Nephron progenitor cell (in vitro differentiated cells): ENCODE measurements at regions not wholly inside any gene's neighbourhood (a gene's known extent, or its start where the extent isn't known, plus 50 kb on each side); places are given as distances from the start of the nearest gene placed in this dataset.

Experiments
- DNase-seq: peaks from one replicate; pipeline ENCODE4 v3.0.0; 2021
- H3K27ac Mint-ChIP-seq: 2 replicates; pipeline ENCODE4 v1.8.0; 2021; ENCODE audit warnings: mild to moderate bottlenecking, moderate library complexity, mixed read lengths
- H3K27me3 Mint-ChIP-seq: 2 replicates; pipeline ENCODE4 v1.8.0; 2021; ENCODE audit warnings: mild to moderate bottlenecking, low read depth, mixed read lengths; ENCODE audit not compliant: poor library complexity
- H3K36me3 Mint-ChIP-seq: 2 replicates; pipeline ENCODE4 v1.8.0; 2021; ENCODE audit warnings: low read depth, mixed read lengths
- H3K4me1 Mint-ChIP-seq: 2 replicates; pipeline ENCODE4 v1.8.0; 2021; ENCODE audit warnings: mixed read lengths
- H3K4me3 Mint-ChIP-seq: 2 replicates; pipeline ENCODE4 v1.8.0; 2021; ENCODE audit warnings: mild to moderate bottlenecking, moderate library complexity, mixed read lengths
- H3K9me3 Mint-ChIP-seq: 2 replicates; pipeline ENCODE4 v1.8.0; 2021; ENCODE audit warnings: mild to moderate bottlenecking, moderate library complexity, mixed read lengths
- CTCF ChIP-seq: fragments of 200-600 bp; sonication (generic); IDR thresholded peaks from 2 replicates; pipeline ENCODE4 v1.5.0; 2021; ENCODE audit warnings: antibody characterized with exemption

- Mint-ChIP-seq H3K36me3 (no peaks in the 10 kb centered on the region), H3K4me1 (no peaks in the 10 kb centered on the region), H3K4me3 (no peak overlapping the region), H3K27ac (no peak overlapping the region), H3K27me3 (peaks cover 5% of the 10 kb centered on the region), H3K9me3 (no peaks in the 10 kb centered on the region)
- no peak for TF ChIP-seq CTCF
- no peak for DNase-seq
Observed at GRCh38 chr5:113901718-113902117, 388.2 kb downstream of the YTHDC2 start.

GRCh38 chr5:113902917-113903660 is 389.6 kb downstream of the YTHDC2 start:
- H3K4me1 Mint-ChIP-seq: no peaks in the 10 kb centered on the region
- H3K27ac Mint-ChIP-seq: no peak overlapping the region
- DNase-seq: no peak
- no peaks in the 10 kb centered on the region for H3K9me3 Mint-ChIP-seq
- TF ChIP-seq CTCF: no peak
- no peak overlapping the region for H3K4me3 Mint-ChIP-seq
- peaks cover 5% of the 10 kb centered on the region for H3K27me3 Mint-ChIP-seq
- no peaks in the 10 kb centered on the region for H3K36me3 Mint-ChIP-seq

- H3K4me1 Mint-ChIP-seq: no peaks in the 10 kb centered on the region
- H3K27me3 Mint-ChIP-seq: no peaks in the 10 kb centered on the region
- no peak overlapping the region for H3K4me3 Mint-ChIP-seq
- H3K27ac Mint-ChIP-seq: no peak overlapping the region
- H3K9me3 Mint-ChIP-seq: no peaks in the 10 kb centered on the region
- no peak for DNase-seq
- TF ChIP-seq CTCF: no peak
- no peaks in the 10 kb centered on the region for H3K36me3 Mint-ChIP-seq
Observed at GRCh38 chr5:113909782-113910181, 396.3 kb downstream of the YTHDC2 start.

GRCh38 chr5:113917997-113918396 is 404.5 kb downstream of the YTHDC2 start:
- TF ChIP-seq CTCF: no peak
- Mint-ChIP-seq H3K9me3 (no peaks in the 10 kb centered on the region), H3K27me3 (peaks cover 6% of the 10 kb centered on the region), H3K4me1 (no peaks in the 10 kb centered on the region), H3K36me3 (no peaks in the 10 kb centered on the region), H3K4me3 (no peak overlapping the region), H3K27ac (no peak overlapping the region)
- DNase-seq: no peak

- Mint-ChIP-seq H3K4me3 (no peak overlapping the region), H3K27ac (no peak overlapping the region), H3K27me3 (peaks cover 6% of the 10 kb centered on the region), H3K4me1 (no peaks in the 10 kb centered on the region), H3K9me3 (no peaks in the 10 kb centered on the region), H3K36me3 (no peaks in the 10 kb centered on the region)
- DNase-seq: no peak
- TF ChIP-seq CTCF: no peak
Observed at GRCh38 chr5:113922343-113922742, 408.8 kb downstream of the YTHDC2 start.

- H3K4me1 Mint-ChIP-seq: peaks cover 30% of the 10 kb centered on the region
- TF ChIP-seq CTCF: no peak
- H3K9me3 Mint-ChIP-seq: no peaks in the 10 kb centered on the region
- no peak overlapping the region for H3K4me3 Mint-ChIP-seq
- H3K27ac Mint-ChIP-seq: no peak overlapping the region
- H3K36me3 Mint-ChIP-seq: no peaks in the 10 kb centered on the region
- no peak for DNase-seq
- H3K27me3 Mint-ChIP-seq: peaks cover 2% of the 10 kb centered on the region
Observed at GRCh38 chr5:113935453-113935852, 422.0 kb downstream of the YTHDC2 start.
